ENCODE measurements at regions not wholly inside any gene's neighbourhood (a gene's known extent, or its start where the extent isn't known, plus 50 kb on each side); places are given as distances from the start of the nearest gene placed in this dataset.
"Not testable (repeated sequence)": the region's sequence is repeated elsewhere in the genome, so short reads cannot be mapped to it uniquely, and the experiment has no call there.

DNA sequence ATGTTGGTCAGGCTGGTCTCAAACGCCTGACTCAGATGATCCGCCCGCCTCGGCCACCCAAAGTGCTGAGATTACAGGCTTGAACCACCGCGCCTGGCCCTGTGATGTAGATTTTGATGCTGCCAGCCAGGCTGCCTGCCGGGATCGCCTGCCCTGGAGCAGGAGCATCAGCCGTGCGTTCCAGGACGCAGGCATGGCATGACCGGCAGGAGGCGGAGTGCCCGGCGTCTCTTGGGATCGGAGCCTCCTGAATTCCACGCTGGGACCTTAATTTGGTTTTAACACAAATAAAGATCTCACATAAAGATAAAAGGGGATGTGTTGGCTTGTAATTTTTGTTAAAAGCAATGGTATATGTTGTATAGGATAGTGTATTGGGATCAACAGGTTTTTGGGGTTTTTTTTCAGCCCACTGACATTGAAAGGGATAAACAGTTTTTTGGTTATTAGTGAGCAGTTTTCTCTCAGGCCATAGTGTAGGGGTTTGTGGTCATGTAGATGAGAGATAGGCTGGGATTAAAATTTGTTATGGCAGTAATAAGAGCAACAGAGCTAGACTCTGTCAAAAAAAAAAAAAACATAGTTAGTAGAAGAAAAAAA, 1406.4 kb downstream of the UQCRFS1 start:
- no peak for DNase-seq (ENCODE audit: low read depth)
- ChIA-PET CTCF (no interaction called here), POLR2A (no interaction called here)
- TF ChIP-seq, protein P1, sequence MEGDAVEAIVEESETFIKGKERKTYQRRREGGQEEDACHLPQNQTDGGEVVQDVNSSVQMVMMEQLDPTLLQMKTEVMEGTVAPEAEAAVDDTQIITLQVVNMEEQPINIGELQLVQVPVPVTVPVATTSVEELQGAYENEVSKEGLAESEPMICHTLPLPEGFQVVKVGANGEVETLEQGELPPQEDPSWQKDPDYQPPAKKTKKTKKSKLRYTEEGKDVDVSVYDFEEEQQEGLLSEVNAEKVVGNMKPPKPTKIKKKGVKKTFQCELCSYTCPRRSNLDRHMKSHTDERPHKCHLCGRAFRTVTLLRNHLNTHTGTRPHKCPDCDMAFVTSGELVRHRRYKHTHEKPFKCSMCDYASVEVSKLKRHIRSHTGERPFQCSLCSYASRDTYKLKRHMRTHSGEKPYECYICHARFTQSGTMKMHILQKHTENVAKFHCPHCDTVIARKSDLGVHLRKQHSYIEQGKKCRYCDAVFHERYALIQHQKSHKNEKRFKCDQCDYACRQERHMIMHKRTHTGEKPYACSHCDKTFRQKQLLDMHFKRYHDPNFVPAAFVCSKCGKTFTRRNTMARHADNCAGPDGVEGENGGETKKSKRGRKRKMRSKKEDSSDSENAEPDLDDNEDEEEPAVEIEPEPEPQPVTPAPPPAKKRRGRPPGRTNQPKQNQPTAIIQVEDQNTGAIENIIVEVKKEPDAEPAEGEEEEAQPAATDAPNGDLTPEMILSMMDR (IDR thresholded peaks at IDR 0.05; ENCODE audit: insufficient read depth, low read depth, low read length), result no peak
- no peak overlapping the region for H3K4me3 ChIP-seq (ENCODE audit: low read depth, low read length)
- H3K27me3 ChIP-seq (ENCODE audit: control insufficient read depth, insufficient read depth, low read length), result no peaks in the 10 kb centered on the region
- no peaks in the 10 kb centered on the region; the same call in 1 of the 2 replicates for H3K36me3 ChIP-seq (ENCODE audit: control insufficient read depth, insufficient read depth, low read length)

DNA sequence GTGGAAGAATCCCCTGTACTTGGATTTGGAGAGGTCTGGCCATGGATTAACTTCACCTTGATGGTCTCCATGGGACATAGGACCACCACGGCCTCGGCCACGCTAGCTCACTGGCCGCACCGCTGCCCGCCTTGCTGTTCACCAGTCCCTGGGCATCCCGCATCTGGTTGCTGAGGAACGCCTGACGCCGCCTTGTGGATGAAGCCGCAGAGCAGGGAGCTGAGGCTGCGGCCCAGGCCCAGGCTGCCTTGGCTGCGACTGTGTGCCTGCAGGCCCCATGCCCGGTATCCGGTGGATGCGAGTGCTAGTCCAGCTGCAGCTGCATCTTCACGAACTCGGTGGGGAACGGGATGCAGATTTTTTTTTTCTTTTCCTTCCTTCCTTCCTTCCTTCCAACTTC, 1407.1 kb downstream of the UQCRFS1 start:
- Histone ChIP-seq H3K36me3 (ENCODE audit: control insufficient read depth, insufficient read depth, low read length) (no peaks in the 10 kb centered on the region; the same call in 1 of the 2 replicates), H3K4me3 (ENCODE audit: low read depth, low read length) (no peak overlapping the region), H3K27me3 (ENCODE audit: control insufficient read depth, insufficient read depth, low read length) (no peaks in the 10 kb centered on the region)
- TF ChIP-seq, protein P1 (IDR thresholded peaks at IDR 0.05; ENCODE audit: insufficient read depth, low read depth, low read length), result no peak
- DNase-seq (ENCODE audit: low read depth), result no peak
- CTCF ChIA-PET, result no interaction called here
- POLR2A ChIA-PET, result no interaction called here

DNA sequence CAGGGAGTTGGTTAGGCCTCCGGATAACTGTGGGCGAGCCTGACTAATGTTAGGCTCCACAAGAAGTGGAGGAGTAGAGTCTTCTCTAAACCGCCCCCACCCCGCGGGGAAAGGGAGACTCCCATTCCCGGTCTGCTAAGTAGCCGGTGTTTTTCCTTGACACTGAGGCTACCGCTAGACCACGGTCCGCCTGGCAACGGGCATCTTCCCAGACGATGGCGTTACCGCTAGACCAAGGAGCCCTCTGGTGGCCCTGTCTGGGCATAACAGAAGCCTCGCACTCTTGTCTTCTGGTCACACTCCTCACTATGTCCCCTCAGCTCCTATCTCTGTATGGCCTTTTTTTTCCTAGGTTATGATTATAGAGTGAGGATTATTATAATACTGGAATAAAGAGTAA, 1410.7 kb downstream of the UQCRFS1 start:
- POLR2A ChIA-PET; CTCF ChIA-PET; H3K36me3 ChIP-seq (ENCODE audit: control insufficient read depth, insufficient read depth, low read length); H3K27me3 ChIP-seq (ENCODE audit: control insufficient read depth, insufficient read depth, low read length); DNase-seq (ENCODE audit: low read depth); H3K4me3 ChIP-seq (ENCODE audit: low read depth, low read length): not testable (repeated sequence)
- TF ChIP-seq, protein P1 (IDR thresholded peaks at IDR 0.05; ENCODE audit: insufficient read depth, low read depth, low read length), result peak; percentile 36

DNA sequence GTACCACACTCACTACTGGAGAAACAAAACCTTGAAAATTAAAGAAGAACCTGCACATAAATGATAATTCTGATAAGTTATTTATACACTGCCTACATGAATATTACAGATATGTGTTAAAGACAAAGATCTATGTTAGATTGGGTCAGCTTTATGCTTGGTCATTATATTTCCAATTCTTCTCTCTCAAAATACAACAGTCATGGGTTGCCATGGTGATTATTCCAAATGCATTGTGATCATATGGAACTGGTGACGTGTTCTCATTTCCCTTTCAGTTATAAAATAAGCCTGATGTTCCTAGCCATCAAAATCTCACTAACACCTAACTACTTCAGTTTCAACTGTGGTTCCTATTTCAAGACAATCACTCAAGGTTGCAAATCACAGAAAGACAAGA, 1416.4 kb downstream of the UQCRFS1 start:
- no peaks in the 10 kb centered on the region for H3K27me3 ChIP-seq (ENCODE audit: control insufficient read depth, insufficient read depth, low read length)
- H3K4me3 ChIP-seq (ENCODE audit: low read depth, low read length), result no peak overlapping the region
- H3K36me3 ChIP-seq (ENCODE audit: control insufficient read depth, insufficient read depth, low read length), result peaks cover 4% of the 10 kb centered on the region; the same call in 1 of the 2 replicates
- ChIA-PET CTCF (interaction anchor here (0.5 kb wide), 1 partner anchor 82 kb away, joined by 3 read pairs; no protein-coding TSS in a partner anchor), POLR2A (no interaction called here)
- no peak for DNase-seq (ENCODE audit: low read depth)
- TF ChIP-seq, protein P1 (IDR thresholded peaks at IDR 0.05; ENCODE audit: insufficient read depth, low read depth, low read length), result no peak

DNA sequence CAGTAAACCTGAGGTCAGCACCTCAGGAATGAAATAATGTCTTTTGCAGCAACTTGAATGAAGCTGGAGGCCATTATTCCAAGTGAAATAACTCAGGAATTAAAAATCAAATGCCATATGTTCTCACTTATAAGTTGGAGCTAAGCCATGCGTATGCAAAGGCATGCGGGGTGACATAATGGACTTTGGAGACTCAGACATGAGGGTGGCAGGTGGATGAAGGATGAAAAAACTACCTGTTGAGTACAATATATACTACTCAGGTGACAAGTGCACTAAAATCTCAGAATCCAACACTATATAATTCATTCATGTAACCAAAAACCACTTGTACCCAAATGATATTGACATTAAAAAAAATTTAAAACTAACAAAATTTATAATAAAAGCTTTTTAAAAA, 1416.9 kb downstream of the UQCRFS1 start:
- CTCF ChIA-PET, result no interaction called here
- DNase-seq (ENCODE audit: low read depth), result no peak

More for the DNA sequence above, 1416.9 kb downstream of the UQCRFS1 start:
- no peaks in the 10 kb centered on the region for H3K27me3 ChIP-seq (ENCODE audit: control insufficient read depth, insufficient read depth, low read length)
- TF ChIP-seq, protein P1 (IDR thresholded peaks at IDR 0.05; ENCODE audit: insufficient read depth, low read depth, low read length), result no peak
- H3K36me3 ChIP-seq (ENCODE audit: control insufficient read depth, insufficient read depth, low read length), result peaks cover 4% of the 10 kb centered on the region; the same call in 1 of the 2 replicates
- POLR2A ChIA-PET, result no interaction called here
- no peak overlapping the region for H3K4me3 ChIP-seq (ENCODE audit: low read depth, low read length)

Measured in BJ (cell line).